ENCODE measurements at regions not wholly inside any gene's neighbourhood (a gene's known extent, or its start where the extent isn't known, plus 50 kb on each side); places are given as distances from the start of the nearest gene placed in this dataset.

GRCh38 chr13:31442571-31442970 is 242.8 kb downstream of the B3GLCT start:
- DNase-seq = no peak

- no peak for DNase-seq
Measured at GRCh38 chr13:31444266-31444856, 244.6 kb downstream of the B3GLCT start.

DNA sequence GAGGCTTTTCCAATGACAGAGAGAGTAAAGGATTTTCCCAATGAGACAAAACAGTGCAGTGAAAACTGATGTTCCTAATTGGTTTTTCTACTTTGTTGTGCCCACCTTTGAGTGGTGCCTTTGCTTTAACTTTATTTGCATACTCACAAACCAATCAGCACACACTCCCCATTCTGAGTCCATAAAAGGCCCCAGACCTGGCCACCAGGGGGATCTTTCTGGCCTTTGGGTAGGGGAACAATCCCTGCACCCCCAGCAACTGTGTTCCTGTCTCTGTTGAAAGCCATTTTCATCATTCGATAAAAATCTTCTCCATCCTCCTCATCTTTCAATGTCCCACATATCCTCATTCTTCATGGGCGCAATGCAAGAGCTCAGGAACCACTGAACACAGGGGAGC is 252.8 kb downstream of the B3GLCT start:
- no peak for DNase-seq

DNA sequence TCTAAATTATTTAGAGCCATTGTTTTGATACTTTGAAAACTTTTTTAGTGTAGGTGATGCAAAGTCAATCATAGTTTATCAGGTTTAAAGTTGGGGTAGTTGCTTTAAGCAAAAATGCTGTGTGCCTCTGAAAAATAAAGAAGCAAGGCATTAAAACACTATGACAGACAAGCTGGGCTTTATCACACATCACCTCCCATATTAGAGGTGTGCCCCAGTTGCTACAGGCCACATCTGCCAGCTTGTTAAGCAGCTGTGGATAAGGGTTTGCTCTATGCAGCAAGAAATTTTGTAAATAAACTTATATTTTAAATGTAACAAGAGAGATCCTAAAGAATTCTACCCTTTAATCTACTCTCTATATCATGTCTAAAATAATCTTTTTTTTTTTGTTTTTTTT is 255.8 kb downstream of the B3GLCT start:
- no peak for DNase-seq

GRCh38 chr13:31456056-31456455 is 256.3 kb downstream of the B3GLCT start:
- no peak for DNase-seq

GRCh38 chr13:31460061-31460460 is 260.3 kb downstream of the B3GLCT start:
- DNase-seq = no peak

- no peak for DNase-seq
Measured at GRCh38 chr13:31461923-31462322, 262.1 kb downstream of the B3GLCT start.

DNA sequence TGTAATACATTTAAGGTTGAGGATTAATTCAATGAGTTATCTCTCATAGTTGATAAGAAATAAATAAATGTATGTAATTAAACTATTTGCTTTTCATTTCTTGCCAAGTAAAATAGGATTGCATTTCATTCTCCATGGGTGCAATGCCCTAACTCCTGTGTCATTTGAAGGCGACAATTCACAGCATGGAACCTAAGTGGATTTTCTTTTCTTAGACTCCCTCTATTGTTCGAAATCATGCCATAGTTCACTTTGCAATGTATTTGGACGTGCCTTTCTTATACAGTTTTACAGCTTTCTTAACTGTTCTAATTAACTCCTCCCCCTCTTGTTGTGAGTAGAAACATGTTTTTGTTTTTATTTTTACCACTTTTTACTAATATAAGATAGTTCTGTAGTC is 263.0 kb downstream of the B3GLCT start:
- no peak for DNase-seq

DNA sequence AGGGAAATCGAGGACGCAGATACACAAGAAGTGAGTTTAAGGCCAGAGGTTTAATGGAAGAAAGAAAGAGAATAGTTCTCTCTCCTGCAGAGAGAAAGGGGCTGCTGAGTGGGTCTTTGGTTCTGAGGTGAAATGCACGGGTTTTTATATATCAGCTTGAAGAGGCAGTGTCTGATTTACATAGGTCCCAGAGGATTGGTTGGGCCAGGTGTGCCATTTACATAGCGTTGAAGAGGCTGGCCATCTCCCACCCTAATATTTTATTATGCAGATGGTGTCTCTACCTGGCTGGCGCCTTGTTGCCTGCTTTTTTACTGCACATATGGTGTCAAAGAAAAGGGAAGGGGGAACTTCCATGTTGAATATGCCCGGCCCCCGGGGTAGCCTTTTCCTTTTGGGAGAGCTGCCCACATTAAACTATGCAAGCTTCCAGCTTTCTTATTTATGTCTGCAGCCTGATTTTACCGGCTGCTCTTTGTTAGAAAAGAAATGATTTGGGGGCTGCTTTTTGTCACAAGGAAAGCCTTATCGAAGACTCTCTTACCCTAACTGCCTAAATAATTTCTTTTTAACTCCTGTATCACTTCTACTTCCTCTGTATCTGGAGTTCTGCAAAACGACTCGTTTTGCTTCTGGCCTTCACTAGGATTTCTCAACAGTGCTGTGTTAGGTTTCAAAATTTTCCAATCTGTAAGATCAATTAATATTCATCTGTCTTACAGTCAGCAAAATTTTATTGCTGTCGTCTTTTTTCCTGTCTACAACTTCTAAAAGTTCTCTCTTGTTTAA is 268.5 kb downstream of the B3GLCT start:
- no peak for DNase-seq

DNA sequence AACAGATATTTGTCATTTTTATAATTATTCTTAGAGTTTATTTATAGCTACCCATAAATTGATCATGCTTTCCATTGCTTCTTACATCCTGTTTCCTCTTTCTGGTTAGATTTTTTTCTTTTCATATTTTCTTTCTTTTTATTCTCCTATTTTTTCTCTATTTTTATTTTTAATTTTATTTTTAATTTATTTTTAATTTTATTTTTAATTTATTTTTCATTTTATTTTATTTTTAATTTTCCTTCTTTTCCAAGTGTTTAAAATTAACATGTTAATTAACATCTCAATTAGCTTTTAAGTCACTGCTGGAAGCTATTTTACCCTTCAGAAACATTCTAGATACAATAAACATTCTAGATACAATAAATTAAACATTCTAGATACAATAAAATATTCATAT is 269.6 kb downstream of the B3GLCT start:
- no peak for DNase-seq

- no peak for DNase-seq
Measured at GRCh38 chr13:31476266-31476665, 263.1 kb upstream of the RXFP2 start.

- DNase-seq = no peak
Measured at GRCh38 chr13:31476753-31477152, 262.6 kb upstream of the RXFP2 start.

DNA sequence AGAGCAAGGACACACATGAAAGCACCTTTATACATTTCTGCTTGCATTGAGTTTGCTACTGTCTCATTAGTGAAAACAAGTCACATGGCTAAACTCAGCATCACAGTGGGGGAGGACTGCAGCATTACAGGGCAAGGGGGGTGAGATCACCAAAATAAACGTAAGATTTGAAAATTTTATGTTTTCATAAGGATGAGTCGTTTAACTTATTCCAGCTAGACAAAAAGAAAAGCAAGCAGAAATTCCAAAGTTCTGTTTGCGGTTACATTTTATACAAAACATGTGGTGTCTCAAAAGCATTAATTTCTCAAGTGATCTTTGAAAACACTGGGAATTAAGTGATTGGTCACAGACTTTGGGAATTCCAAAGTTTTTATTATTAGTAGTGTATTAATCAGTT is 261.4 kb upstream of the RXFP2 start:
- DNase-seq = no peak

DNA sequence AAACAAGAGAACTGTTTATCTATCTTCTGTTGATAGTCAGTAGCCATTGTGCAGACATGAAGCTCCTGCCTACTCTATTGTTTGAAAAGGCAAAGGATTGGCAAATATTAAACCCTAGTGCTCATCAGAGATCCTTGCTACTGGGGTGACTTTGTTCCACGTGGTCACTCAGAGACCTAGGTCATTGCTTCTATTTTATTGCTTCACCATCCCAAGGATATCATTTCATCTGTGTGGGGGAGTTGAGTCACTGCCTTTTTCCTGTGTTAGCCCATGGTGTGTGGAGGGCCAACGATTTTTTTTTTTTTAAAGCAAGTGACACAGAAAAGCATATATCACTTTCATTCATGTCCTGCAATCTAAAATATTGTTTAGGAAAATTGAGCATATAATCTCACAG is 254.1 kb upstream of the RXFP2 start:
- no peak for DNase-seq

- DNase-seq = no peak
Measured at GRCh38 chr13:31485651-31486051, 253.7 kb upstream of the RXFP2 start.

GRCh38 chr13:31495336-31495735 is 244.0 kb upstream of the RXFP2 start:
- DNase-seq = no peak

DNA sequence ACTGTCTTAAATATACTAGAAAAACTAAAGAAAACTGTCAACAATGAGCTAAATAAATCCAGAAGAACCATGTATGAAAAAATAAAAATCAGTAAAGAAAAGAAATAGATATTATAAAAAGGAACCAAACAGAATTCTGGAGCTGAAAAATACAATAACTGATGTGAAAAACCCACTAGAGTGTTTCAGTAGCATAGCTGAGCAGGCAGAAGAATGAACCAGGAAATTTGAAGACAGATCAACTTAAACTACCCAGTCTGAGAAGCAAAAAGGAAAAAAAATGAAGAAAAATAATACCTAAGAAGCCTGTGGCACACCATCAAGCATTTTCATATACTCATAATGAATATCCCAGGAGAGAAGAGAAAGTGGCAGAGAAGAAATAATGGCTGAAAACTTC is 240.1 kb upstream of the RXFP2 start:
- DNase-seq = no peak

- DNase-seq = no peak
Measured at GRCh38 chr13:31503626-31504025, 235.7 kb upstream of the RXFP2 start.

- no peak for DNase-seq
Measured at GRCh38 chr13:31504918-31505317, 234.4 kb upstream of the RXFP2 start.

DNA sequence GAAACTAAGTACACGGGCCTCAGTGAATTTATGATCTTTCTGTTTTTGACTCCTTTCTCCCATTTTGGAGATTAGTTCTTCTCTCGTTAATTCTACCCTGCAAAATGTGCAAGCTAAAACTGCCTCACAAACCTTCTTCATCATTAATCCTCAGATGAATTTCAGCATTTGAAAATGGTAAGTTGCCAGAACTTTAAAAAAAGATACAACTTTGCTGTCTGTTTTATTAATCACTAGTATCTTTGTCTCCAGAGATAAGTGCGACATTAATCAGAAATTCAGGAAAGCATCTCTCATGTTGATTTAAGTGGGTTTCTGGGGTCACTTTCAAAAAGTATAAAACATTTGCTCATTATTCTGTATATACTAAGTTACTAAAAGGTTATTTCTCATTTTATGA is 227.0 kb upstream of the RXFP2 start:
- no peak for DNase-seq

GRCh38 chr13:31514932-31515331 is 224.4 kb upstream of the RXFP2 start:
- no peak for DNase-seq

- no peak for DNase-seq
Measured at GRCh38 chr13:31515427-31515826, 223.9 kb upstream of the RXFP2 start.

GRCh38 chr13:31517599-31517998 is 221.7 kb upstream of the RXFP2 start:
- no peak for DNase-seq

DNA sequence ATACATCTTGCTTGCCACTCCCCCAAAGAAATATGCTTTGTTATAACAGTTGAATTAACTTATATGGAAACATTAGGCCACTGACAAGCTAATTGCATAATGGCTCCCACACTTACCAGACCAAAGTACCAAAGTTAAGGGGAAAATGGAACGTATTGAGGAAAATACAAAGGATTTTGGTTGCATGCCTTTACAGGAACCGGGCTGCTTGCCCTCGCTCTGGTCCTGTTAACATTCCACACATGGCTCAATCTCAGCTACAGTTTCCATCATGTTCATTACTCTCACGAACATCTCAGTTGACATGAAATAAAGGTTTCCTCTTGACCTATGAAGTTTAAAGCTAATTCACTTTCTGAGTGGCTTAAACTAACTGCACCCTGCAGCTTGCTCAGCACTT is 220.7 kb upstream of the RXFP2 start:
- no peak for DNase-seq

DNA sequence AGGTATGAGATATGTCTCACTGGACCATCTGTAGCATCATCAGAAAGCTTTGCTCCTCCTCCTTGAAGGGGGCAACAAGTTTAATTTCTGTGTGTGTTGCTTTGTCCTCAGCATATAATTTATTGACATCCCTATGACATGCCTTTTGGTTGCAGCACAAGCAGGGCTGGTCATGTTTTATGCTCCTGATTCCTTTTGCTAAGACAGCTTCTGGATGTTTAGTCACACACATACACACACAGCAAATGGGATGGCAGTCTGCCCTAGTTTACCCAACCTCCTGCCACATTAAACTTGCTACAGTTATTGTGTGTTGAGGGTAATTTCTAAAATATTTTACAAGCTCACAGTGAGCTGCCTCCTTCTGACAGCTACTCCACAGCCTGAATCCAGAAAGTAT is 217.9 kb upstream of the RXFP2 start:
- no peak for DNase-seq

All from bone marrow (tissue), 2 donors.